Cardiac septum (tissue), 1 donor: ENCODE measurements at regions not wholly inside any gene's neighbourhood (a gene's known extent, or its start where the extent isn't known, plus 50 kb on each side); places are given as distances from the start of the nearest gene placed in this dataset.
"Not testable (repeated sequence)": the region's sequence is repeated elsewhere in the genome, so short reads cannot be mapped to it uniquely, and the experiment has no call there.

Experiments used
- DNase-seq: peaks from one replicate; pipeline ENCODE4 v3.0.0-alpha.2; 2020; ENCODE audit warnings: low spot score
- intact Hi-C: fragments of 100-400 bp; cut with DNase I; formaldehyde crosslinking; loops from one replicate; pipeline ENCODE4 v1.14.0; 2022
- donor health status: DM: no; HTN: no; CAD: no.

DNA sequence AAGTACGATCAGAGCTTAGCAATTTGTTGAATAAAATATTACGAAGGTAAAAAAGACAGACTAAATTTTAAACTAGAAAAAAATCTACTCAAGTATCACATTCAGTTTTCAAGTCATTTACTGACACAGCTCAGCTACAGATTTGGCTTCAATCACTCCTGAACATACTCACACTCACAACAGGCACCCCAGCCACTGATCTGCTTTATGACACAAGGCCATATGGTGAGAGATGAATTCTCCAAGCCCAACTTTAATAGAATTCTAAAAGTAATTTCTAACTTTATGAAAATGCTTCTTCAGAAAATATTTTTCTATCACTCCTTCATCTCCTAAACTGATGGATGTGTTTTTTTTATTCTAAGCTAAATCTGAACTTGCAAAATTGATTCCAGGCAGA is 337.1 kb downstream of the HHIPL2 start:
- DNase-seq = no peak

DNA sequence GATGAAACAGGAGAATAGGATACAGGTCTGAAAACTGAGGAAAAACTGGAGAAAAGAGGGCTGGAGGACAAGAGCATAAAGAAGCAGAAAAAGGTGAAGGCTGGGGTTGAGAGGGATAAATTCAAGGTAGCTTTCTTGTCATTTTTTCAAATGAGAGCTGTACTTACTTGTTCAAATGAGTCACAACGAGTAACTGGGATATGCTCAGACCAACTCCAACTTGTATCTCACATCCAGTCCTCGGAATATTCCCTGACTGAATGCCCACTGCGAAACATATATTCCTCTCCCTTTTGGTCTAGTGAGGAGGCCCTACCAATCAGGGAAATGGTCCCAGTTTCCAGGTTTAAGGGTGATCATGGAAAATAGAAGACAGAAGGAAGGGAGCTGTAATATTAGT is 343.4 kb downstream of the HHIPL2 start:
- no peak for DNase-seq
- intact Hi-C loops = no loop called here

More for the DNA sequence above, 337.1 kb downstream of the HHIPL2 start:
- intact Hi-C loops = no loop called here

DNA sequence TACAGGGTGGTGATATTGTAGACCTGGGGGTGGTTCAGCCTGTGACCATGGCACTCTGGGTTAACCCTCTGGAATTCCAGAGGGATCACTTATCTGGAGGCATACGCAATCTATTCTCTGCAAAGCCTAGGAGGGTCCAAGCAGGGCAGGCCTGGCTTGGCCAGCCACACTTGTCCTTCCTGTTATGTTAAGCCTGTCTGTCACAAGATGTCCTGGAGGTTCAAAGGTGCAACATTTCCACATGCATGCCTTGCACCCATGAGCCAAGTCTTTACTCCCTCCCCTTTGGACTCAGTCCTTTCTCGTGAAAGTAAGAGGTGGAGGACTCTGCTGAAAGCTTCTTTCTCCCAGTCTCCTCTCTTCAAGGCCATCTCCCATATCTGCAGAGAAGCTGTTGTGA is 345.1 kb downstream of the HHIPL2 start:
- DNase-seq = no peak
- intact Hi-C loops = no loop called here

DNA sequence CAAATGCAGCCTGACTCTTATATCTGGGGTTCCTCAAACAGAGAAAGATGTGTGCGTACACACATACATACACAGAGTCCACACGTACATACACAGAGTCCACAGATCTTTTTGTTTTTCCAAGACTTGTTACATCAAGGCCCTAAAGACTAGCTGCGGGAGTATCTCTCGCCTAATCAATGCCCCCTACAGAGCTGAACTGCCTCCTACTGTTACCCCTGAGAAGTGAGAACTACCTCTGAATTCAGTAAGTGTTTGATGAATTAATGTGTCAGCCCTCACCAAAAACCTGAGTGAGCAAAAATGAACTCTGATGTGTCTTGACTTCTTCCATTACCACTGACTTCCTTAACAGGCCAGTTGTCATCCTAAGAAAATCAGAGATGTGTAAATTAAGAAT is 351.2 kb downstream of the HHIPL2 start:
- intact Hi-C loops = no loop called here
- no peak for DNase-seq

DNA sequence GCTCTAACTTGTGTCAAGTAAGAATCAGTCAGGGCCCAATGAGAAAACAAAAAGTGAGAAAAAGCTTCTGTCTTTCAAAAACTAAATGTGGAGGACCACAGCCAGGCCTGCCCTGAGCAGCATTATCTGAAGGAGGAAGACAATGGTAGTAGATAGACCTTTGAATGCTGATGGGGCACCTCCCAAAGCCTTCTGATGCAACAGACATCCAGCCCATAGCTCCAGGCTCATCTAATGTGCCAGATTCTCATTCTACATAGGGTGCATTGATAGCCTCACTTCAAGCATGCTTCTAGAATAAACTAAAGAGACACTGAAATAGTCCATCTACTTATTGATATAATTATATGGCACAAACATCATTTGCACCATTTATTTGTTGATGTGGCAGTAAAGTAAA is 351.6 kb downstream of the HHIPL2 start:
- no peak for DNase-seq
- intact Hi-C loops = no loop called here

DNA sequence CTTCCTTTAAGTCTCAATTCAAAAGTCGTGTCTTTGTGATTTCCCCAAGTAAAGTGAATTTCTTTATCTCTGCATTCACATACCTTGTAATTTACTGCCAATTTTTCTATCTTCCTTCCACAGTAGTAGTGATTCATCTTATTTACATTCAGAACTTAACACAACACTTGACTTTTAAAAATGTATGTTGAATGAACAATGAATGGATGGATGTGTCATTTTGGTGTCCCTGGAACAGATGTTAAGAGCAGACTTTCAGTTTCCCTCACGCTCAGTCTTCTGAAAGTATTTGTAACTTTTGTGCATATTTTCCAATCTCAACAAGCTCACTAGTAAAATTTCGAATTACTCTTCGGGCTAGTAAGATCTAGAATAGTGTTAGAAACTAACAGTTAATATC is 352.0 kb downstream of the HHIPL2 start:
- intact Hi-C loops = no loop called here
- DNase-seq = no peak

DNA sequence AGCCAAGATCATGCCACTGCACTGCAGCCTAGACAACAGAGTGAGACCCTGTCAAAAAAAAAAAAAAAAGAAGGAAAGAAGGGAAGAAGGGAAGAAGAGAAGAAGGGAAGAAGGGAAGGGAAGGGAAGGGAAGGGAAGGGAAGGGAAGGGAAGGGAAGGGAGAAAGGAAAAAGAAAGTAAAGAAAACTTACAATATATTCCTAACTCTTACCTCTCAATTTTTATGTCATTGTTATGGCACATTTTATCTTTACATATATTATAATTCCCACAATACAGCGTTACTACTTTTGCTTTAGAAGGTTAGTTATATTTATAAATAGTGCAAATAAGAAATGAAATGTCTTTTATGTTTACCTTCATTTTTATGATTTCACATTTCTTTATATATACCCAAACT is 358.7 kb downstream of the HHIPL2 start:
- intact Hi-C loops = no loop called here

DNA sequence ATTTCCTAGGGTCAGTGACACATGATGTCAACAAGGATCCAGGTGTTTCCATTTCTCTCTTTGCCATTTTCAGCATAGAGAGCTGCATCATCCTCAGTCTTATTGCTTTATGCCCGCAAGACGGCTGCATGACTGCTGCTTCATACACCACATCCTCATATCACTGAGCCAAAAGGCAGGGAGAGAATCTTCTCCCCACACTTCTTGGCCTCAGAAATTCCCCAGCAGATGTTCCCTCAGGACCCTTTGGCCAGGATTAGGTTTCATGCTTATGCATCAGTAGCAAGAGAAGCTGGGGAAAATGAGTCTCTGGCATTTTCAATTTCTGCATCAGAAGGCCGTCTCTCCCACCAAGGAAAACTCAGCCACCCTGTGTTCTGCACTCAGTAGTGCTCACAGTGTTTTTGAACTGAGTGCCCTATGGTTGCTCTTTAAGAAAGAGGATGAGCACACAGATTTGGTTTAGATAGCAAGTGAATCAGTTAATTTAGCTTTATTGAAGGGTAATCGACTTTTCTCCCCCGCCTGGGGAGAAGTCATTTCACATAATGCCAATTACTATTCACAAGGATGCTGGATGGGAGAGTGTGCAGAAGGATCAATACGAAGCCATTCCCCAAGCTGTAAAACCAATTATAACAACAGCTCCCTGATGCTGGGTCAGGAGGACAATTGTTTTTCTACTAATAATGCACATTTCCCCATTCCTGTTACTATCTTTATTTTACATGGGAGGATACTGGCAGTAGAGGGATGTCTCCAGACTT is 360.2 kb downstream of the HHIPL2 start:
- intact Hi-C loops = no loop called here
- no peak for DNase-seq

More for the DNA sequence above, 358.7 kb downstream of the HHIPL2 start:
- no peak for DNase-seq

DNA sequence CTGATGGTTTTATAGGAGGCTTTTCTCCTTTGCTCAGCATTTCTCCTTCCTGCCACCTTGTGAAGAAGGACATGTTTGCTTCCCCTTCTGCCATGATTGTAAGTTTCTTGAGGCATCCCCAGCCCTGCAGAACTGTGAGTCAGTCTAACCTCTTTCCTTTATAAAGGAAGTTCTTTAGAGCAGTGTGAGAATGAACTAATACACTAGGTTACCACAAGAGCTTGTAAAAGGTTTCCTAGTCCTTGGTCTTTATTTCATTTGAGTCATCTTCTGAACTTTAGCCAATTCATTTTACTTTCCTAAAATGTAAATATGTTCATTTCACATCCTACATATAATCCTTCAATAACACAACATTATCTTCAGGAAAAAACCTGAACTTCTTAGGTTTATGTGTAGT is 365.3 kb downstream of the HHIPL2 start:
- DNase-seq = no peak
- intact Hi-C loops = no loop called here

DNA sequence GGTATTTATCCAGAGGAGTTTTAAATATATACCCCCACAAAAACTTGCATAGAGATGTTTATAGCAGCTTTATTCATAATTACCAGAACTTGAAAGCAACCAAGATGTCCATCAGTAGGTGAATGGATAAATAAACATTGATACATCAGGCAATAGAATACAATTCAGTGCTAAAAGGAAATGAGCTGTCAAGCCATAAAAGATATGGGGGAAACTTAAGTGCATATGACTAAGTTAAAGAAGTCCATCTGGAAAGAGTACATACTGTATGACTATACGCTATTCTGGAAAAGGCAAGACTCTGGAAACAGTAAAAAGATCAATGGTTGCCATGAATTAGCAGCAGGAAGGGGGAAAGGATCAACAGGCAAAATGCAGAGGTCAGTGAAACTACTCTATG is 366.7 kb downstream of the HHIPL2 start:
- DNase-seq = no peak
- intact Hi-C loops = no loop called here

DNA sequence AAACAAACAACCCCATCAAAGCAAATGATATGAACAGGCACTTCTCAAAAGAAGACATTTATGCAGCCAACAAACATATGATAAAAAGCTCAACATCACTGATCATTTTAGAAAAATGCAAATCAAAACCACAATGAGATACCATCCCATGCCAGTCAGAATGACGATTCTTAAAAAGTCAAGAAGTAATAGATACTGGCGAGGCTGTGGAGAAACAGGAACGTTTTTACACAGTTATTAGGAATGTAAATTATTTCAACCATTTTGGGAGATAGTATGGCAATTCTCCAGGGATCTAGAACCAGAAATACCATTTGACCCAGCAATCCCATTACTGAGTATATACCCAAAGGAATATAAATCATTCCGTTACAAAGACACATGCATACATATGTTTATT is 370.4 kb downstream of the HHIPL2 start:
- DNase-seq, intact Hi-C loops: not testable (repeated sequence)

DNA sequence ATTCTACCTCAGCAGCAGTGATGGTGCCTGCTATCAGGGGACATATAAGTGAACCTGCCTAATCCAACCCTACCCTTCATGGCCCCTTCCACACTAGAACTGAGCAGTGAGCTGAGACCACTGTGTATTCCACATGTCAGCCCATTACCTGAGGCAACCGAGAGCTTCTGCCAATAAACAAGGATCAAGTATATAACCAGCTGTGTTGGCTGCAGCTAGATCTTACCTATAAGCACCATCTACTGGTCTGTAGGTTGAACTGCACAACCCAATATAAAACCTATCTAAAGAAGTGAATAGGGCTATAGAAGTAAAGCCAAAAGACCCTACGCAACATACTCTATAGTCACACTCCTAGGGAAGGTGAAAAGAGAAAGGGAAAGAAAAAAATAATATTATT is 376.9 kb downstream of the HHIPL2 start:
- intact Hi-C loops = loop anchor here (5.0 kb wide), 1 partner anchor 629 kb away; no protein-coding TSS in a partner anchor
- DNase-seq = no peak

DNA sequence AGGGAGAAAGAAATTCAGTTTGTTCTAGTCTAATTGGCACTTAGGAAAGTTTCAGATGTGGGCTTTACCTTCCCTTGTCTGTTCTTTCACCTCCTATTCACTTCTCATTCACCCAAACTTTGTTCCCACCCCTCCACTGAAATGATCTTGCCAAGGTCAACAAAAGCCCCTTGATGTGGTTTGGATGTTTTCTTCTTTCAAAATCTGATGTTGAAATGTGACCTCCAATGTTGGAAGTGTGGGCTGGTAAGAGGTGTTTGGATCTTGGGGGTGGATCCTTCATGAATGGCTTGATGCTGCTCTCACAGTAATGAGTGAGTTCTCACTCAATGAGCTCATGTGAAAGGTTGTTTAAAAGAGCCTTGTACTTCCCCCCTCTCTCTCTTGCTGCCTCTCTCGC is 379.3 kb downstream of the HHIPL2 start:
- intact Hi-C loops = loop anchor here (5.0 kb wide), 1 partner anchor 426 kb away; the partner anchor contains the start of gene DUSP10

DNA sequence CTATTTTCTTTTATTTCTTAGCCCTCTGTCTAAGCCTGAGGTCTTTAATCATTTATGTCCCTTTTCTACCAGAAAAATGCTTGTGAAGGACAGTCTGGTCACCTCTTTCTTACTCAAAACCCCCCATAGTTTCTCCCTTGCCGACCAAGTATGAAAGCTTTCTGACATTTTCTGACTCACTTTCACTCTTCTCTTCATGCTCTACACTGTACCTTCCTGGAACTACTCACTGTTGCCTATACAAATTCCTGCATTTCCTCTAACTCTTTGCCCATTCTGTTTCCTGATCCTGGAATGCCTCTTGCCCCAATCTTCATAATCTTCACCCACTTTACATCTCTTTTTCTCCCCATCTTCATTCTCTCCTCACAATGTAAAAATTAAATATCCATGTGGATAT is 380.0 kb downstream of the HHIPL2 start:
- no peak for DNase-seq
- intact Hi-C loops = loop anchor here (5.0 kb wide), 1 partner anchor 426 kb away; the partner anchor contains the start of gene DUSP10

More for the DNA sequence above, 379.3 kb downstream of the HHIPL2 start:
- DNase-seq = no peak

DNA sequence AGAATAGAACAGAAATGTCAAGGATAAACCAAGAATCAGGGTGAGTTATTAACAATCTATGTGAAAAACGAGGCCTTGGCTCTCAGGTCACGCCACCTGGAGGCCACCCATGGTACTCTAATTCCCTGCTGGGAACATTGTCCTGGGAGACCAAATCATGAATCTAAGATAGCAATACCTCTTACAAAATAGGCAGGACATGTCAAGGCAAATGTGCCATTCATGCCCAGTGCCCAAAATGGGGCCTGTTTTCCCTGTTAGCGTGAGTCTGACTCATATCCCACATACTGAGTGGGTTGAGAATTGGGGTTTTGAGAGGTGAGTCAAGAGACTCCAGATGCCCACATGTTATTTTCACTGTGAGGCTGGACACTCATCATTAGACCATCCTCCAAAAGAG is 380.8 kb downstream of the HHIPL2 start:
- no peak for DNase-seq
- intact Hi-C loops = loop anchor here (5.0 kb wide), 1 partner anchor 425 kb away; the partner anchor contains the start of gene DUSP10

DNA sequence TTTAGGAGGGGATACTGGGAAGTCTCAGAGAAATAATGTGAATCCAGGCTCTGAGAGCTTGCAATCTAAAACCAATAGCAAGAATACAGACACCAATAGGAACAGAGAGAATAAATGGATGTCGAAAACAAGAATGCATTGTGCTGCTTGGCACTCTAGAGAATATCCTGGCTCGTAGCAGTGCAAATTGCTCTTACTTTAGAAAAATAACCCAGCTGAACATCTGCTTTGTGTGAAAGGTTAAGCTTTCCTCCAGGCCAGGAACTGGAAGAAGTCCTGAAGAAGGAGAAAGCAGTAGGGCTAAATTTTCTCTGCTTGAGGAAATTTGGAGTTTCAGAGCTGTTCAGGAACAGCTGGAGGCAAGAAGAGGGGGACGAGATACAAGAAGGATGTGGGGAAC is 382.3 kb downstream of the HHIPL2 start:
- intact Hi-C loops = loop anchor here (5.0 kb wide), 1 partner anchor 423 kb away; the partner anchor contains the start of gene DUSP10
- no peak for DNase-seq

DNA sequence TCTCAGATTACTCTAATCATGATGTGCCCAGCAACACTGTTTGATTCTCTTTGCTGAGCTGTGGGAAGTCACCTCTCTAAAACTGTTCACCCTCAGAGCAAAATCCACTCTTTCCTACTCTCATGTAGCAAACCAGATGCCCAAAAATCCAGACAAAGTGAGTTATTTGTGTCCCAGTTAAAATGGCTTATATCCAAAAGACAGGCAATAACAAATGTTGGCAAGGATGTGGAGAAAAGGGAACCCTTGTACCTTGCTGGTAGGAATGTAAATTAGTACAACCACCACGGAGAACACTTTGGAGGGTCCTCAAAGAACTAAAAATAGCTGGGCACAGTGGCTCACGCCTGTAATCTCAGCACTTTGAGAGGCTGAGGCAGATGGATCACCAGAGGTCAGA is 384.0 kb downstream of the HHIPL2 start:
- intact Hi-C loops = no loop called here
- DNase-seq = no peak

DNA sequence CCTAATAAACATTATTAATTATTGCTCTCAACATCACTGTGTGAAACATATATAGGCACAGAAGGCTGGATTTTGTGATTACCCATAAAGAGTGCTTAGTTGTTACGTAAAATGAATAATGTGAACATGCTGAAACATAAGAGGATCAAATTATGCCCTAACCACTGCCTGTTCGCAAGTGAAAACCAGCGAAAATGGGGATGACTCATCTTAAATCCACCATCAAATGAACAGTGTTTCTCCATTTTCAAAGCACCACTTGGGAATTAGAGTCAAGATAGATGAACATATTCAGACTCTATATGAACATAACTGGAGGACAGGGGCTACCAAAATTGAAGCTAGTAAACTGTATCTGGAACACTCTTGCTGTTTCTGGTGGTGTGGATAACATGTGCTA is 386.2 kb downstream of the HHIPL2 start:
- intact Hi-C loops = no loop called here
- no peak for DNase-seq

DNA sequence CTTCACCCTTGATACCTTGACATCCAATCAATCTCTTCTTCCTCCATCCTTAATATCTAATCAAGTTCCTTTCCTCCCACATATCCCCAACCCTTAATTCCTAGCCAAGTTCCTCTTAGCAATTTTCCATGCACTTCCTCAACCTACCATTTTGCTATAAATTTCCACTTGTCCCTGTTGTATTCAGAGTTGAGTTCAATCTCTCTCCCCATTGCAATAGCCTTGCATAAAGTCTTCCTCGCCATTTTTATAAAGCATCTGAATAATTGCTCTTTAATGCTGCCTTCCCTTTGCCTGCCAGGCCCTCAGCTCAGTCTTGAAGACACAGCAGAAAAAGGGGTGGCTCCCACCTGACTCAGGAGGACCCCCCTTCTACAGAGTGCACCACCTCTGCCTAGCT is 390.3 kb downstream of the HHIPL2 start:
- DNase-seq = no peak
- intact Hi-C loops = no loop called here

DNA sequence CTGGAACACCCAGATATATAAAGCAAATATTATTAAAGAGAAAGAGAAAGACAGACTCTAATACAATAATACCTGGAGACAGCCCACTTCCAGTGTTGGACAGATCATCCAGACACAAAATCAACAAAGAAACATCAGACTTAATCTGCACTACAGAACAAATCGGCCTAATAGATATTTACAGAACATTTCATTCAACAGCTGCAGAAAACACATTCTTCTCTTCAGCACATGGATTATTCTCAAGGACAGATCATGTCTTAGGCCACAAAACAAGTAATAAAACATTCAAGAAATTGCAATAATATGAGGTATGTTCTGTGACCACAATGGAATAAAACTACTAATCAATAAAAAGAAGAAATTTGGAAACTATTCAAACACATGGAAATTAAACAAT is 398.3 kb upstream of the DUSP10 start:
- no peak for DNase-seq
- intact Hi-C loops = no loop called here

DNA sequence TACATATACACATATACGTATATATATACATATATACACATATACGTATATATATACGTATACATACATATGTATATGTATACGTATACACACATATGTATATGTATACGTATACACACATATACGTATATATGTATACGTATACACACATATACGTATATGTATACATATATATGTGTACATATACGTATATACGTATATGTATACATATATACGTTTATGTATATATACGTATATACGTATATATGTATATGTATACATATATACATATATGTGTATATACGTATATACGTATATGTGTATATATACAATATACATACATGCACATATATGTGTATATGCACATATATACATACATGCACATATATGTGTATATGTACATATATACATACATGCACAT is 396.2 kb upstream of the DUSP10 start:
- no peak for DNase-seq
- intact Hi-C loops = no loop called here

DNA sequence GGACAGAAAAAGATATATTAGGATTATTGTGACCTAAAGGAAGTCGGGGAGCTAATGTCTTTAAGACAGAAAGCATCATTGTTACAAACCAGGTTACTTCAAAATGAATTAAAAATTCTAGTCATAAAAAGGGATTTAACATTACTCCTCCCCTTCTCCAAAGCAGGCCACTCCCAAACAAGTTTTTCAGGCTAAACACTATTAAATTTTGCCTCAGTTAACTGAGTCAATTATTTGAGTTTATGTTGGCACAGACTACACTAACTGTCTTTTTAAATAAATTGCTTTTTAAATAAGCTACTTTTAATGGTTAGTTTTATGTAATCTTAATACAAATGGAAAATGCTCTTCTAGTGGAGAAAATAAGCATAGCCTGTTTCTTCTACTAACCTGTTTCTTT is 395.0 kb upstream of the DUSP10 start:
- intact Hi-C loops = no loop called here
- DNase-seq = no peak
